Astrocyte of the spinal cord (primary cell): ENCODE measurements at regions not wholly inside any gene's neighbourhood (a gene's known extent, or its start where the extent isn't known, plus 50 kb on each side); places are given as distances from the start of the nearest gene placed in this dataset.

Experiments used
- DNase-seq: peaks from one replicate; pipeline ENCODE4 v3.0.0; 2011; ENCODE audit warnings: low read depth, low spot score
- H3K4me3 ChIP-seq: 2 replicates; pipeline ENCODE4 v1.5.1; 2011; ENCODE audit warnings: low read depth, mild to moderate bottlenecking, low read length, moderate library complexity
- CTCF ChIP-seq: IDR thresholded peaks from 2 replicates; pipeline ENCODE4 v1.5.1; 2012; ENCODE audit warnings: low read depth, mild to moderate bottlenecking, low read length, inconsistent platforms
- in situ Hi-C: cut with HindIII; loops from 2 replicates; pipeline ENCODE4 v1.10.0; 2017; ENCODE audit warnings: low sequenced_read_pairs

GRCh38 chr5:24909210-24909609 is 264.4 kb upstream of the CDH10 start:
- DNase-seq = no peak
- no peak for TF ChIP-seq CTCF
- H3K4me3 ChIP-seq = no peak overlapping the region
- in situ Hi-C loops = no loop called here

- no peak for TF ChIP-seq CTCF
- no peak for DNase-seq
- in situ Hi-C loops = no loop called here
- H3K4me3 ChIP-seq = no peak overlapping the region
These were observed 261.9 kb upstream of the CDH10 start for GRCh38 chr5:24906689-24907088.

GRCh38 chr5:24904981-24905517 is 260.3 kb upstream of the CDH10 start:
- TF ChIP-seq CTCF = no peak
- H3K4me3 ChIP-seq = no peak overlapping the region
- peak; percentile 1 for DNase-seq
- in situ Hi-C loops = no loop called here

GRCh38 chr5:24899180-24899579 is 254.4 kb upstream of the CDH10 start:
- no peak overlapping the region for H3K4me3 ChIP-seq
- peak; percentile 8 for DNase-seq
- in situ Hi-C loops = no loop called here
- TF ChIP-seq CTCF = no peak

GRCh38 chr5:24864244-24864643 is 219.5 kb upstream of the CDH10 start:
- in situ Hi-C loops = no loop called here
- no peak for DNase-seq
- no peak for TF ChIP-seq CTCF
- H3K4me3 ChIP-seq = no peak overlapping the region

GRCh38 chr5:24862117-24862516 is 217.3 kb upstream of the CDH10 start:
- in situ Hi-C loops = no loop called here
- no peak overlapping the region for H3K4me3 ChIP-seq
- no peak for DNase-seq
- TF ChIP-seq CTCF = no peak

GRCh38 chr5:24855485-24855884 is 210.7 kb upstream of the CDH10 start:
- in situ Hi-C loops = no loop called here
- no peak for DNase-seq
- no peak for TF ChIP-seq CTCF
- no peak overlapping the region for H3K4me3 ChIP-seq
